Muscle of back (tissue), 3 donors: ENCODE measurements at regions not wholly inside any gene's neighbourhood (a gene's known extent, or its start where the extent isn't known, plus 50 kb on each side); places are given as distances from the start of the nearest gene placed in this dataset.
"Not testable (repeated sequence)": the region's sequence is repeated elsewhere in the genome, so short reads cannot be mapped to it uniquely, and the experiment has no call there.

Experiments
- DNase-seq, 3 donors: peaks; one replicate each; pipeline versions ENCODE4 v3.0.0 to v3.0.0-alpha.2; 2013

DNA sequence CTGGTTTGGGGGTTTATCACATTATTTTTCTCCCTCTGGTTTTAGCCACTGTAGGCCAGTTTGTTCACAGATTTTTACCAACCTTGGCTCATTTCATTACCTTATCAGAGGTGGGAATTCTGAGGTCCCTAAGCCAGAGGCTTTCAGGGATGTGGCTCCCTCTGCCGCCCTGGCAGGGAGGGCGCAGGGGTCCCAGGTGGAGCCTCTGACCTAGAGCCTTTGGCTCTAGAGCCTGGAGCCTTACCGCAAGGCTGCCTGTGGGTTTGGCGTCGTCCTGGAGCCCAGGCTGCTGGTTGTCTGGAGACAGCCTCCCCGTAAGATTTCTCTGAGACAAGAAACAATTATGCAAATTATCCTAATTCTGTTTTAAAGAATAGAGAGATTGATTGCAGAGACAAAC is 188.0 kb downstream of the LMLN start:
- DNase-seq: not testable (repeated sequence)

DNA sequence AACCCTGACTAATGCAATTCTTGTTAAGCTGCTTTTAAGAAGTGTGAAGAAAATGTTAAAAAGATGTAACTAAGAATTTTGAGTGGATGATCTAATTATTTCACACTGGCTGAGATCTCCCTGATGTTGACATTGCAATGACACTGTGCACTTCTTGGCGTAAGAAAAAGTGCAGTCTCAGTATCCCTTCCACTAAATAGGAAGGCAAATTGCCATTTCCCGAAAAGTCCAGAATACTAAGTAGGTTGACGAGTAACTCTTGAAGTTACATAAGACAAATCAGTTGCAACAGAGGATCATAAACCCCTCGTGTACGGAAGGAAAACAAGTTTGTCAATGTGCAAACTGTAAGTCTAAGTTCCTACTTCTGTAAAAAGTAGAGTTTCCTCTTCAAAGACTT is 189.9 kb downstream of the LMLN start:
- DNase-seq: peak in 1 of 3 donors; percentile 24

DNA sequence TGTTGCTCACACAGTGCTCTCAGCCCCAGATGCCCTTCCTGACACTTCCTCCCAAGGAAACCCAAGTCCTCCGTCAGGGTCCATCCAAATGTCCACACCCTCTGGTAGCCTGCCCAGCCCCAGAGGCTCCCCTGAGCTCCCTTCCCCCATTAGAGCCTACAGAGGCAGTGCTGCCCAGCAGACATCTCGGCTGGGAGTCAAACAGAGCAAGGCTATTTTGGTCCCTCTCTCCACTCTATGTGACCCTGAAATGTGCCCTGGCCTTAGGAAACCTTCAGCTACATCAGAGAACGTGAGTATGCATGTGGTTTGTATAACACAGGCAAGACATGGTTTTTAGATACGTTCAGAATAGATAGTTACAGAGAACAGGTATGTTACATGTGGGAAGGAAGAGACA is 191.8 kb downstream of the LMLN start:
- not testable (repeated sequence) for DNase-seq

DNA sequence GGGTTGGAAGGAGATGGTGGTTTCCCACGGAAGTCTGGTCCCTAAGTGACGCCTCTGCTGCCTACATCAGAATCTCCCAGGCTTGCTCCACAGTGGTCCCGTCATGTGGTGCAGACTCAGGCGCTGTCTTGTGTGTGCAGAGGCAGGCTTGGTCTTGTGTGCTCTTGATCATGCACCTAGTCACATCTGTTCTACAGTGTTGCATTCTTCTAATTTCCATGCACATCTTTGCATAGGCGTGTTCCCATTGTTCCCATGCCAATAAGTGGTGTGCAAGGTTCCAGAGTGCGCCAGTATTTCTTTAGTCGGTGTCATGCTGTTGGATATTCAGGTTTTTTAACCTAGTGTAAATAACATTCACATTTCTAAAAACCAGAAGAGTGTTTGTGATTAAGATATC is 195.8 kb downstream of the LMLN start:
- not testable (repeated sequence) for DNase-seq

DNA sequence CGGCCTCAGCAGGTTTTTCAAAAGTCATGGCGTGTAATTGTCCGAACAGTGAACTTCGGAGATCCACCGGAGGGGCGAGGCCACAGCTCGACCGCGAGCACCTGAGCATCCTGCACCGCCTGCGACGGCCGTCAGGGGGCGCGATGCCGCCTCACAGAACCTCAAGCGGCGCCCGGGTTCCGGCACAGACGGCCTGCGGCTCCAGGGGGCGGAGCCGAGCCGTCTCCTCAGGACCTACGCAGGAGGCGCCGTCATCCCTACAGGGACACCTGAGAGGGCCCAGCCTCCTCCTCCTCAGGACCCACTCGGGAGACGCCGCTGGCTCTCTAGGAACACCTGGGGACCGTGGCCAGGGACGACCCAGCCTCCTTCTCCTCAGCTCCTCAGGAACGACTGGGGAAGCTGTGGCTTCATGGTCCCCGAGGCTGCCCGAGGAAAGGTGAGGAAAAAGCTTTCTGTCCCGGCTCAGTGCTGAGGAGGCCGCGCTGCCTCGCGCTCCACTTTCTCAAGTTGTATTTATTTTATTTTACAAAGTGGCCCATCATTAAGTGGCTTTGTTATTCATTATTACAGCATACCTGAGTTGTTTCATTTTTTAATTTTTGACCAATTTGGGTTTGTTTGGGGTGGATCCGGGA is 197.3 kb downstream of the LMLN start:
- DNase-seq: not testable (repeated sequence)

DNA sequence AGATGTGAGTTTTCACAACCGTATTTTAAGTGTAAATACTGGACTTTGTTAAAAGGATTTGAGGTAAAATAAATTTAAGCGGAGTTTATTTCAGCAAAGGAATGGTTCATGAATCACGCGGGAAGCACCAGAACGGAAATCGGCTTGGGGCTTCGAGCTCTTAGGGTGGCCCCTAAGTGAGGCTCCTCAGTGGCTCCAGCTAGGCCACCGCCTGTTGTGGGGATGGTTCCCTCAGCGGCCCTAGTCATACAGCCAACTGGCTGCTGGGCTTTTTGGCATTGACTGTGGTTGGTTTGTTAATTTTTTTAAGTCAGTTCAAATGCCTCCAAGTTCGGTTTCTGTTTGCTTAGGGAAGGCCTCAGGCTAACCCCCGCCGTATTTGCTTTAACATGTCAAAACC is 198.0 kb downstream of the LMLN start:
- not testable (repeated sequence) for DNase-seq

DNA sequence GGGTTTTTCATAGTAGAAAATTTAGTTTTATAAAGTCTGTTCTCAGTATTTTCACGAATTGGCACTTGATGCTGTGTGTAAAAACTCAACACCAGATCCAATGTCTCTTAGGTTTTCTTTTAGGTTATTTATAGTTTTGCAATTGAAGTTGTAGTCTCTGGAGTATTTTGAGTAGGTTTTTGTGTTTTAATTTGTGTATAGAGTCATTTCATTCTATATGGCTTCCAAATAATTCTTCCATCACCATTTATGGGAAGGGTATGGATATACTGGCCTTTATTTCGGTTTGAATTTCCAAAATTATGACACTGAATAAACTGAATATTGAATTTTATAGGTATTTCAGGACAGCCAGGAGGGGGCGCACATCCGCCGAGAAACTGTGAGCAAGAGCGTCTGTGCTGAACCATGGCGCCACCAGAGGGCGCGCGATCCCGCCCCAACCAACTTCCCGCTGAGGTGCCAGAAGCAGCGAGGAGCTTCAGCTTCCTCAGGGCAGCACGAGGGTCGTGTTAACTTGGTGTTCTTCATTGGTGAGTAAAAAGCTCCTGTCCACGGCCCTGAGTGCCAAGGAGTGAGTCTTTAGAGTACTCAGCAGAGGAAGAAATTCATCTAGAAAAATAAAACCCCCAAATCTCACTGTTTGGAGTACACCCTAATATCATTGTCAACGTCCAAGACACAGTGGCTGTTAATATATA is 207.5 kb downstream of the LMLN start:
- peak; percentile 19 to 70 (median 36) for DNase-seq

DNA sequence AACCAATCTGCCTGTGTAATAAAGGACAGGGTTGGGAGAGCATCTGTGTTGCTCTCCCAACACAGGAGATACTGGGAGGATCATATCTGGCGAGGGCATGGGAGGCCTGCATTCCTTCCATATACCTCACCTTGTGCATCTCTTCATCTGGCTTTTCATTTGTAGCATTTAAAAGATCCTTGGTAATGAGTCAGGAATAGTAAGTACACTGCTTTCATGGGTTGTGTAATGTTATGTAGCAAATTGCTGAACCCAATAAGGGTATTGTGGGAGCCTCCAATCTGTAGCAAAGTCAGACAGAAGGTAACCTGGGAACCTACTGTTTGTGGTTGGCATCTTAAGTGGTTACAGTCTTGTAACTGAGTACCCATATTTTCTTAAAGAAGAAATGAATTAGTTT is 210.8 kb downstream of the LMLN start:
- not testable (repeated sequence) for DNase-seq

DNA sequence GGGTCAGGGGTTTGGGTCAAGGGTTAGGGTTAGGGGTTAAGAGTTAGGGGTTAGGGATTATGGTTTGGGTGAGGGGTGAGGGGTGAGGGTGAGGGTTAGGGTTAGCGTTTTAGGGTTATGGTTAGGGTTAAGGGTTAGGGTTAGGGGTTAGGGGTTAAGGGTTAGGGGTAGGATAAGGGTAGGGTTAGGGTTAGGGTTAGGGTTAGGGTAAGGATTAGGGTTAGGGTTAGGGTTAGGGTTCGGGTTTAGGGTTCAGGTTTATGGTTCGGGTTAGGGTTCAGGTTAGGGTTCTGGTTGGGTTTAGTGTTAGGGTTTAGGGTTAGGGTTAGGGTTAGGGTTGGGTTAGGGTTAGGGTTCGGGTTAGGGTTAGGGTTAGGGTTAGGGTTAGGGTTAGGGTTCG is 213.1 kb downstream of the LMLN start:
- DNase-seq: not testable (repeated sequence)

DNA sequence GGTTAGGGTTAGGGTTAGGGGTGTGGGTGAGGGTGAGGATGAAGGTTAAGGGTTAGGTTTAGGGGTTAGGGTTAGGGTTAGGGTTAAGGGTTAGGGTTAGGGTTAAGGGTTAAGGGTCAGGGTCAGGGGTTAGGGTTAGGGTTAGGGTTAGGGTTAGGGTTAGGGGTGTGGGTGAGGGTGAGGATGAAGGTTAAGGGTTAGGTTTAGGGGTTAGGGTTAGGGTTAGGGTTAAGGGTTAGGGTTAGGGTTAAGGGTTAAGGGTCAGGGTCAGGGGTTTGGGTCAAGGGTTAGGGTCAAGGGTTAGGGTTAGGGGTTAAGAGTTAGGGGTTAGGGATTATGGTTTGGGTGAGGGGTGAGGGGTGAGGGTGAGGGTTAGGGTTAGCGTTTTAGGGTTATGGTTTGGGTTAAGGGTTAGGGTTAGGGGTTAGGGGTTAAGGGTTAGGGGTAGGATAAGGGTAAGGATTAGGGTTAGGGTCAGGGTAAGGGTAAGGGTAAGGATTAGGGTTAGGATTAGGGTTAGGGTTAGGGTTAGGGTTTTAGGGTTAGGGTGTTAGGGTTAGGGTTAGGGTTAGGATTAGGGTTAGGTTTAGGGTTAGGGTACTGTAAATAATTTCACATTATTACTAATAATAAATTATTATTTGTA is 214.0 kb downstream of the LMLN start:
- DNase-seq: not testable (repeated sequence)
